Keratinocyte (primary cell): ENCODE measurements at regions not wholly inside any gene's neighbourhood (a gene's known extent, or its start where the extent isn't known, plus 50 kb on each side); places are given as distances from the start of the nearest gene placed in this dataset.

Experiments used
- DNase-seq: peaks from one replicate; pipeline ENCODE4 v3.0.0-alpha.2; 2011; ENCODE audit warnings: low read depth, missing footprints, low spot score
- FAIRE-seq: peaks from 2 replicates; lab custom pipeline; 2011; peaks lifted over from hg19 to GRCh38; lab: Jason Lieb, UNC
- H2AFZ ChIP-seq: 2 replicates; pipeline ENCODE4 v1.6.0; 2012; ENCODE audit warnings: low read length, control low read depth, inconsistent platforms; ENCODE audit not compliant: control insufficient read depth
- H3K27ac ChIP-seq: 2 replicates; pipeline ENCODE4 v1.5.1; 2011; ENCODE audit warnings: low read length; ENCODE audit not compliant: control insufficient read depth, insufficient read depth
- H3K27me3 ChIP-seq: 3 replicates; pipeline ENCODE4 v1.6.0; 2011; ENCODE audit warnings: low read length; ENCODE audit not compliant: control insufficient read depth, insufficient read depth; ENCODE audit errors: extremely low read depth
- H3K36me3 ChIP-seq, 2 experiments: 2 replicates in 1 of 2; 3 replicates in 1 of 2; pipeline ENCODE4 v1.5.1; 2011; ENCODE audit warnings: low read length in 2 of 2, mild to moderate bottlenecking in 1 of 2; ENCODE audit not compliant: control insufficient read depth in 2 of 2, insufficient read depth in 2 of 2; ENCODE audit errors: extremely low read depth in 1 of 2
- H3K4me1 ChIP-seq: 3 replicates; pipeline ENCODE4 v1.5.1; 2011; ENCODE audit warnings: low read length; ENCODE audit not compliant: control insufficient read depth, insufficient read depth; ENCODE audit errors: extremely low read depth
- H3K4me2 ChIP-seq: 3 replicates; pipeline ENCODE4 v1.6.0; 2011; ENCODE audit warnings: low read depth, low read length; ENCODE audit not compliant: control insufficient read depth, insufficient read depth; ENCODE audit errors: extremely low read depth
- H3K4me3 ChIP-seq, 3 experiments: fragments of 200-600 bp in 1 of 3; sonication (generic) in 1 of 3; 2 replicates in 2 of 3; 3 replicates in 1 of 3; pipeline ENCODE4 v1.5.1; 2011 to 2016; ENCODE audit warnings: low read length in 3 of 3, mild to moderate bottlenecking in 3 of 3, control low read depth in 2 of 3, inconsistent platforms in 1 of 3, low read depth in 1 of 3, mixed read lengths in 1 of 3, mixed run types in 1 of 3, moderate library complexity in 1 of 3; ENCODE audit not compliant: control insufficient read depth in 2 of 3, insufficient read depth in 2 of 3; ENCODE audit errors: extremely low read depth in 1 of 3
- H3K79me2 ChIP-seq: 2 replicates; pipeline ENCODE4 v1.6.0; 2012; ENCODE audit warnings: low read length; ENCODE audit not compliant: control insufficient read depth, insufficient read depth
- H3K9ac ChIP-seq: 3 replicates; pipeline ENCODE4 v1.6.0; 2011; ENCODE audit warnings: low read length; ENCODE audit not compliant: control insufficient read depth, insufficient read depth; ENCODE audit errors: extremely low read depth
- H3K9me1 ChIP-seq: 3 replicates; pipeline ENCODE4 v1.6.0; 2011; ENCODE audit warnings: low read length; ENCODE audit not compliant: control insufficient read depth, insufficient read depth; ENCODE audit errors: extremely low read depth
- H3K9me3 ChIP-seq: 2 replicates; pipeline ENCODE4 v1.5.1; 2012; ENCODE audit warnings: low read depth, low read length; ENCODE audit not compliant: control insufficient read depth
- H4K20me1 ChIP-seq: 3 replicates; pipeline ENCODE4 v1.6.0; 2011; ENCODE audit warnings: low read length; ENCODE audit not compliant: control insufficient read depth, insufficient read depth; ENCODE audit errors: extremely low read depth
- CTCF ChIP-seq, 3 experiments: IDR thresholded peaks in 1 of 3; conservative IDR thresholded peaks in 1 of 3; optimal IDR thresholded peaks in 1 of 3; 2 replicates in 2 of 3; 3 replicates in 1 of 3; pipeline versions ENCODE3 to v1.5.1; 2011; ENCODE audit warnings: low read length in 3 of 3, mild to moderate bottlenecking in 3 of 3, moderate library complexity in 2 of 3, control low read depth in 1 of 3, inconsistent platforms in 1 of 3; ENCODE audit not compliant: insufficient read depth in 2 of 3; ENCODE audit errors: extremely low read depth in 1 of 3
- EZH2 ChIP-seq: IDR thresholded peaks from one replicate; pipeline ENCODE4 v1.6.1; 2012; ENCODE audit warnings: inconsistent platforms, mild to moderate bottlenecking, low read length, moderate library complexity
- dilution Hi-C: fragments of 300-500 bp; cut with MboI; formaldehyde crosslinking; loops from one replicate; pipeline ENCODE4 v1.7.0; 2020; ENCODE audit warnings: low sequenced_read_pairs; ENCODE audit not compliant: extremely low pct_ligation_motif_present

DNA sequence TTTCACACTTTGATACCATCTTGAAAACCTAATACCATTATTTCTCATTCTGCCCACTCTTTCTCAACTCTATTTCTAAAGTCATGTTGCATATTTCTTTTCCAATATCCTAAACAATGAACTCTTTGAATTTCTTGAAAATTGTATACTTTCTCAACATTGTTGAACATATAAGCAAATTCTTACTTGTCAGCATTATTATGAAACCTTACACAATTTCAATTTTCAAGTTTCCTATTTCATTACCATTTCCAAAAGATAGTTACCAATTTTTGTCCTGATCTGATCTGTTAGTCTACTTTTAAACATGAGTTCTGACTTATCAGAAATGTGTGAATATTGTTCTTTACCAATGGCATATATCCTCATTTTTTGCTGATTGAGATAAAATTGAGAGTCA lies 806.3 kb upstream of the IGFBP7 start:
- no peaks in the 10 kb centered on the region for H3K4me1 ChIP-seq
- H3K9me3 ChIP-seq = no peaks in the 10 kb centered on the region
- no peak for TF ChIP-seq CTCF (optimal IDR thresholded peaks at IDR 0.05 in 1 of 3, IDR thresholded peaks at IDR 0.05 in 1 of 3, conservative IDR thresholded peaks at IDR 0.05 in 1 of 3; ENCODE audit: extremely low read depth in 1 of 3, insufficient read depth in 2 of 3, low read length in 3 of 3)
- TF ChIP-seq EZH2 = no peak
- no peak overlapping the region for H3K4me3 ChIP-seq
- dilution Hi-C loops = no loop called here
- no peak for FAIRE-seq
- H3K27ac ChIP-seq = no peak overlapping the region
- H3K4me2 ChIP-seq = no peak overlapping the region
- DNase-seq = no peak
- no peak overlapping the region for H3K9ac ChIP-seq
- no peaks in the 10 kb centered on the region for H4K20me1 ChIP-seq
- H3K27me3 ChIP-seq = no peaks in the 10 kb centered on the region
- H3K36me3 ChIP-seq = no peaks in the 10 kb centered on the region
- no peak overlapping the region for H2AFZ ChIP-seq
- H3K9me1 ChIP-seq = no peaks in the 10 kb centered on the region
- H3K79me2 ChIP-seq = no peaks in the 10 kb centered on the region

DNA sequence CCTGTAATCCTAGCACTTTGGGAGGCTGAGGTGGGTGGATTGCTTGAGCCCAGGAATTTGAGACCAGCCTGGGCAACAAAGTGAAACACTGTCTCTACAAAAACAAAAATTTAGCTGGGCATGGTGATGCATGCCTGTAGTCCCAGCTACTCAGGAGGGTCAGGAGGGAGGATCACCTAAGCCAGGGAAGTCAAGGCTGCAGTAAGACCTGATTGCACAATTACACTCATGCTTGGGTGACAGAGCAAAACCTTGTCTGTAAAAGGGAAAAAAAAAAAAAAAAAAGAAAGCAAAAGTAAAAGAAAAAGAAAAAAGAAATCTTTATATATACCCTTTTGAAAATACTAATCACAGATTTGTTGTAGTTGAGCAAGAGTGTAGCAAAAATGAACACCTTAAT lies 801.0 kb upstream of the IGFBP7 start:
- no peaks in the 10 kb centered on the region for H3K36me3 ChIP-seq
- FAIRE-seq (no peak), DNase-seq (no peak)
- H4K20me1 ChIP-seq = no peaks in the 10 kb centered on the region
- TF ChIP-seq CTCF (optimal IDR thresholded peaks at IDR 0.05 in 1 of 3, IDR thresholded peaks at IDR 0.05 in 1 of 3, conservative IDR thresholded peaks at IDR 0.05 in 1 of 3; ENCODE audit: extremely low read depth in 1 of 3, insufficient read depth in 2 of 3, low read length in 3 of 3) (no peak), EZH2 (no peak)
- H3K9me1 ChIP-seq = no peaks in the 10 kb centered on the region
- no peak overlapping the region for H3K4me2 ChIP-seq
- H3K4me1 ChIP-seq = no peaks in the 10 kb centered on the region
- H3K9ac ChIP-seq = no peak overlapping the region
- H3K79me2 ChIP-seq = no peaks in the 10 kb centered on the region
- H3K27me3 ChIP-seq = no peaks in the 10 kb centered on the region
- no peak overlapping the region for H2AFZ ChIP-seq
- dilution Hi-C loops = no loop called here
- H3K4me3 ChIP-seq = no peak overlapping the region
- H3K27ac ChIP-seq = no peak overlapping the region
- H3K9me3 ChIP-seq = no peaks in the 10 kb centered on the region
